Astrocyte (in vitro differentiated cells and primary cell): ENCODE measurements at regions not wholly inside any gene's neighbourhood (a gene's known extent, or its start where the extent isn't known, plus 50 kb on each side); places are given as distances from the start of the nearest gene placed in this dataset.

Experiments used
- EZH2 ChIP-seq: IDR thresholded peaks from 2 replicates; pipeline ENCODE4 v1.6.1; 2012; ENCODE audit warnings: mild to moderate bottlenecking, low read length, inconsistent platforms; ENCODE audit not compliant: insufficient read depth
- TF ChIP-seq, protein P1 (sequence below): IDR thresholded peaks from 2 replicates; pipeline ENCODE4 v1.5.1; 2011; ENCODE audit warnings: low read depth, mild to moderate bottlenecking, inconsistent platforms, low read length, moderate library complexity; ENCODE audit not compliant: insufficient read depth

DNA sequence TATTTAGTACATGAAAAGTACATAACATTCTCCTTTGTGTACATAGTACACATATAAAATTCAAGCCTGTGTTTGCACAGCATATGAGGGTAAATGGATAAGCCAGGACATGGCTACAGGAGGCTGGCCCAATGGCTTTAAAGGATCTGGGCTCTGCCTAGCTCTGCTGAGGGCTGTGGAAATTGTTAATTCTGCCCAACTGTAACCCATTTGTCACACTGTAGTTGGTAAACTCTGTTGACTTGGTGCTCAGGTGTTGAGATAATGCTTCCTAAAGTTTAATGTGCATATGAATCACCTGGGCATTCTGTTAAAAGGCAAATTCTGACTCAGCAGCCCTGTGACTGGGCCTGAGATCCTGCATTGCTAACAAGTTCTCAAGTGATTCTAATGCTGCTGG lies 196.5 kb upstream of the ZPLD1 start:
- TF ChIP-seq, protein P1, sequence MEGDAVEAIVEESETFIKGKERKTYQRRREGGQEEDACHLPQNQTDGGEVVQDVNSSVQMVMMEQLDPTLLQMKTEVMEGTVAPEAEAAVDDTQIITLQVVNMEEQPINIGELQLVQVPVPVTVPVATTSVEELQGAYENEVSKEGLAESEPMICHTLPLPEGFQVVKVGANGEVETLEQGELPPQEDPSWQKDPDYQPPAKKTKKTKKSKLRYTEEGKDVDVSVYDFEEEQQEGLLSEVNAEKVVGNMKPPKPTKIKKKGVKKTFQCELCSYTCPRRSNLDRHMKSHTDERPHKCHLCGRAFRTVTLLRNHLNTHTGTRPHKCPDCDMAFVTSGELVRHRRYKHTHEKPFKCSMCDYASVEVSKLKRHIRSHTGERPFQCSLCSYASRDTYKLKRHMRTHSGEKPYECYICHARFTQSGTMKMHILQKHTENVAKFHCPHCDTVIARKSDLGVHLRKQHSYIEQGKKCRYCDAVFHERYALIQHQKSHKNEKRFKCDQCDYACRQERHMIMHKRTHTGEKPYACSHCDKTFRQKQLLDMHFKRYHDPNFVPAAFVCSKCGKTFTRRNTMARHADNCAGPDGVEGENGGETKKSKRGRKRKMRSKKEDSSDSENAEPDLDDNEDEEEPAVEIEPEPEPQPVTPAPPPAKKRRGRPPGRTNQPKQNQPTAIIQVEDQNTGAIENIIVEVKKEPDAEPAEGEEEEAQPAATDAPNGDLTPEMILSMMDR: no peak
- no peak for TF ChIP-seq EZH2
